SU-DHL-6 (cell line): ENCODE measurements at regions not wholly inside any gene's neighbourhood (a gene's known extent, or its start where the extent isn't known, plus 50 kb on each side); places are given as distances from the start of the nearest gene placed in this dataset.

ENCODE experiments used
- CTCF ChIP-seq: fragments of 200-600 bp; sonication (generic); IDR thresholded peaks from one replicate; pipeline ENCODE4 v1.5.1; 2017; ENCODE audit warnings: antibody characterized with exemption, mild to moderate bottlenecking, low read length, moderate library complexity; ENCODE audit not compliant: insufficient read depth, poor library complexity, severe bottlenecking
- EZH2phosphoT487 ChIP-seq: fragments of 200-600 bp; sonication (generic), shearing (Covaris generic); conservative IDR thresholded peaks from 2 replicates; pipeline ENCODE4 v1.6.1; 2018; ENCODE audit warnings: mild to moderate bottlenecking, antibody characterized with exemption, low read length, moderate library complexity, mixed read lengths

- no peak for TF ChIP-seq CTCF
- no peak for TF ChIP-seq EZH2phosphoT487
Observed at GRCh38 chr3:163552659-163552966, 1525.7 kb downstream of the SI start.
